ENCODE measurements at regions not wholly inside any gene's neighbourhood (a gene's known extent, or its start where the extent isn't known, plus 50 kb on each side); places are given as distances from the start of the nearest gene placed in this dataset.
"Not testable (repeated sequence)": the region's sequence is repeated elsewhere in the genome, so short reads cannot be mapped to it uniquely, and the experiment has no call there.

GRCh38 chr13:59407251-59407650 lies 756.5 kb downstream of the DIAPH3 start:
- not testable (repeated sequence) for TF ChIP-seq CTCF (conservative IDR thresholded peaks at IDR 0.05); EZH2 (IDR thresholded peaks at IDR 0.05; ENCODE audit: low read depth)
